Mammary epithelial cell (primary cell): ENCODE measurements at regions not wholly inside any gene's neighbourhood (a gene's known extent, or its start where the extent isn't known, plus 50 kb on each side); places are given as distances from the start of the nearest gene placed in this dataset.

Experiments
- EZH2 ChIP-seq: IDR thresholded peaks from 2 replicates; pipeline ENCODE4 v1.6.1; 2012; ENCODE audit warnings: low read length, inconsistent platforms, borderline replicate concordance
- TF ChIP-seq, protein P1 (sequence below), 2 donors: IDR thresholded peaks in 1 of 2; conservative IDR thresholded peaks in 1 of 2; 2 replicates each; pipeline ENCODE4 v1.5.1; 2011 to 2012; ENCODE audit warnings: inconsistent platforms in 2 of 2, low read length in 2 of 2, mild to moderate bottlenecking in 2 of 2, control low read depth in 1 of 2, low read depth in 1 of 2; ENCODE audit not compliant: insufficient read depth in 1 of 2; ENCODE audit errors: extremely low read depth in 1 of 2

DNA sequence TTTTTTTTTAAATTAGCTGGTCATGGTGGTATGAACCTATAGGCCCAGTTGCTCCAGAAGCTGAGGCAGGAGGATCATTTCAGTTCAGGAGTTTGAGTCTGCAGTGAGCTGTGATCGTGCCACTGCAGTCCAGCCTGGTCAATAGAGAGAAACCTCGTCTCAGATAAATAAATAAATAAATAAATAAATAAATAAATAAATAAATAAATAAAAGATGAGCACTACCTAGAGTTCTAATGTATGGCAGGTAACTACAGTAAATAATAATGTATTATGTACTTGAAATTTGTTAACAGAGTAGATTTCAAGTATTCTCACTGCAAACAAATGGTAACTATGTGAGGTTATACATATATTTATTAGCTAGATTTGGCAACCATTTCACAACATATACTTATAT, 697.9 kb upstream of the ID2 start:
- TF ChIP-seq, protein P1, sequence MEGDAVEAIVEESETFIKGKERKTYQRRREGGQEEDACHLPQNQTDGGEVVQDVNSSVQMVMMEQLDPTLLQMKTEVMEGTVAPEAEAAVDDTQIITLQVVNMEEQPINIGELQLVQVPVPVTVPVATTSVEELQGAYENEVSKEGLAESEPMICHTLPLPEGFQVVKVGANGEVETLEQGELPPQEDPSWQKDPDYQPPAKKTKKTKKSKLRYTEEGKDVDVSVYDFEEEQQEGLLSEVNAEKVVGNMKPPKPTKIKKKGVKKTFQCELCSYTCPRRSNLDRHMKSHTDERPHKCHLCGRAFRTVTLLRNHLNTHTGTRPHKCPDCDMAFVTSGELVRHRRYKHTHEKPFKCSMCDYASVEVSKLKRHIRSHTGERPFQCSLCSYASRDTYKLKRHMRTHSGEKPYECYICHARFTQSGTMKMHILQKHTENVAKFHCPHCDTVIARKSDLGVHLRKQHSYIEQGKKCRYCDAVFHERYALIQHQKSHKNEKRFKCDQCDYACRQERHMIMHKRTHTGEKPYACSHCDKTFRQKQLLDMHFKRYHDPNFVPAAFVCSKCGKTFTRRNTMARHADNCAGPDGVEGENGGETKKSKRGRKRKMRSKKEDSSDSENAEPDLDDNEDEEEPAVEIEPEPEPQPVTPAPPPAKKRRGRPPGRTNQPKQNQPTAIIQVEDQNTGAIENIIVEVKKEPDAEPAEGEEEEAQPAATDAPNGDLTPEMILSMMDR (conservative IDR thresholded peaks at IDR 0.05 in 1 of 2, IDR thresholded peaks at IDR 0.05 in 1 of 2; ENCODE audit: extremely low read depth in 1 of 2, insufficient read depth in 1 of 2, low read depth in 1 of 2, low read length in 2 of 2) = no peak
- TF ChIP-seq EZH2 = no peak
